ENCODE measurements at regions not wholly inside any gene's neighbourhood (a gene's known extent, or its start where the extent isn't known, plus 50 kb on each side); places are given as distances from the start of the nearest gene placed in this dataset.
"Not testable (repeated sequence)": the region's sequence is repeated elsewhere in the genome, so short reads cannot be mapped to it uniquely, and the experiment has no call there.

DNA sequence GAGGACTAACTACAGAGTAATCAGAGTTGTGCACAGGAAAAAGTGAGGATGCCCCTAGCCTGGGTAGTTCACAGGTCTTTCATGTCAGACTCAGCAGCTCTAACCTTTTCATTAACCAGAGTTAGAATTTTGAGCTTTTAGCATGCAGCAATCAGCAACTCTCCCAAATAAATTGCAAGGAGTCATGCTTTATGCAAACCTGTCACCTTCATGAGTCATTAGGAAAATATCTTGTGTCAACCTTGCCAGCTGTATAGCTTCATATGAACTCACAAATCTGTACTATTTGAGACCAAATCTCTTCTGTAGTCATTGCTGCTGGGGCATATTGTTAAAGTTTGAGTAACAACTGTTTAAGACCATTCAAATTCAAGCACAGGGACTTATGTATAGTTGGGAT is 382.3 kb upstream of the NT5C1B start:
- no peaks in the 10 kb centered on the region for H3K36me3 ChIP-seq (ENCODE audit: control insufficient read depth in 5 of 5, insufficient read depth in 5 of 5, low read length in 5 of 5)
- H3K27me3 ChIP-seq (ENCODE audit: control insufficient read depth in 5 of 5, insufficient read depth in 4 of 5, low read length in 5 of 5): no peaks in the 10 kb centered on the region
- H3K4me1 ChIP-seq (ENCODE audit: control insufficient read depth in 5 of 5, insufficient read depth in 5 of 5, low read length in 5 of 5): peaks cover 0 to 11% (median 10%) of the 10 kb centered on the region in 5 donors
- H3K4me3 ChIP-seq (ENCODE audit: low read depth in 1 of 5, low read length in 5 of 5): no peak overlapping the region
- H3K9me3 ChIP-seq (ENCODE audit: control insufficient read depth in 5 of 5, low read length in 5 of 5): no peaks in the 10 kb centered on the region
- no peak overlapping the region for H3K27ac ChIP-seq (ENCODE audit: low read depth, low read length)
- no peak overlapping the region for H3K9ac ChIP-seq (ENCODE audit: low read length in 5 of 5)

- Histone ChIP-seq H3K4me1 (ENCODE audit: control insufficient read depth in 5 of 5, insufficient read depth in 5 of 5, low read length in 5 of 5) (peaks cover 0 to 6% (median 5%) of the 10 kb centered on the region in 5 donors), H3K9ac (ENCODE audit: low read length in 5 of 5) (no peak overlapping the region), H3K36me3 (ENCODE audit: control insufficient read depth in 5 of 5, insufficient read depth in 5 of 5, low read length in 5 of 5) (no peaks in the 10 kb centered on the region), H3K9me3 (ENCODE audit: control insufficient read depth in 5 of 5, low read length in 5 of 5) (no peaks in the 10 kb centered on the region), H3K27ac (ENCODE audit: low read depth, low read length) (no peak overlapping the region), H3K27me3 (ENCODE audit: control insufficient read depth in 5 of 5, insufficient read depth in 4 of 5, low read length in 5 of 5) (no peaks in the 10 kb centered on the region), H3K4me3 (ENCODE audit: low read depth in 1 of 5, low read length in 5 of 5) (no peak overlapping the region)
Measured at GRCh38 chr2:18971069-18971378, 381.7 kb upstream of the NT5C1B start.

DNA sequence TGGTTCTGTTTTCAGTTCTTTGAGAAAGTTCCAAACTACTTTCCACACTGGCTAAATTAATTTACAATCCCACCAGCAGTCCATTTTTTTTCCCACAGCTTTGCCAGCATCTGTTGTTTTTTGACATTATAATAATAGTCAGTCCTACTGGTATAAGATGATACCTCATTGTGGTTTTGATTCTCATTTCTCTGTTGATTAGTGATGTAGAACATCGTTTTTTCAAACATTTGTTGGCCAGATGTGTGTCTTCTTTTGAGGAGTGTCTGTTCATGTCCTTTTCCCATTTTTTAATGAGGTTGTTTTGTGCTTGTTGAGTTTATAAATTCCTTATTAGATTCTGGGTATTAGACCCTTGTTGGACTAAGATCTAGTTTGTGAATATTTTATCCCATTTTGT is 376.8 kb upstream of the NT5C1B start:
- Histone ChIP-seq H3K36me3 (ENCODE audit: control insufficient read depth in 5 of 5, insufficient read depth in 5 of 5, low read length in 5 of 5) (no peaks in the 10 kb centered on the region), H3K9me3 (ENCODE audit: control insufficient read depth in 5 of 5, low read length in 5 of 5) (no peaks in the 10 kb centered on the region), H3K27me3 (ENCODE audit: control insufficient read depth in 5 of 5, insufficient read depth in 4 of 5, low read length in 5 of 5) (no peaks in the 10 kb centered on the region), H3K4me3 (ENCODE audit: low read depth in 1 of 5, low read length in 5 of 5) (no peak overlapping the region), H3K27ac (ENCODE audit: low read depth, low read length) (no peak overlapping the region), H3K9ac (ENCODE audit: low read length in 5 of 5) (no peak overlapping the region), H3K4me1 (ENCODE audit: control insufficient read depth in 5 of 5, insufficient read depth in 5 of 5, low read length in 5 of 5) (peaks cover 0 to 11% (median 10%) of the 10 kb centered on the region in 5 donors)

DNA sequence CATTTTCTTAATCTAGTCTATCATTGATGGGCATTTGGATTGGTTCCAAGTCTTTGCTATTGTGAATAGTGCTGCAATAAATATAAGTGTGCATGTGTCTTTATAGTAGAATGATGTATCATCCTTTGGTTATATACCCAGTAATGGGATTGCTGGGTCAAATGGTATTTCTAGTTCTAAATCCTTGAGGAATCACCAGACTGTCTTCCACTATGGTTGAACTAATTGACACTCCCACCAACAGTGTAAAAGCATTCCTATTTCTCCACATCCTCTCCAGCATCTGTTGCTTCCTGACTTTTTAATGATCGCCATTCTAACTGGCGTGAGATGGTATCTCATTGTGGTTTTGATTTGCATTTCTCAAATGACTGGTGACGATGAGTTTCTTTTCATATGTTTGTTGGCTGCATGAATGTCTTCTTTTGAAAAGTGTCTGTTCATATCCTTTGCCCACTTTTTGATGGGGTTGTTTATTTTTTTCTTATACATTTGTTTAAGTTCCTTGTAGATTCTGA is 374.4 kb upstream of the NT5C1B start:
- H3K27ac ChIP-seq (ENCODE audit: low read depth, low read length); H3K36me3 ChIP-seq (ENCODE audit: control insufficient read depth in 5 of 5, insufficient read depth in 5 of 5, low read length in 5 of 5); H3K4me3 ChIP-seq (ENCODE audit: low read depth in 1 of 5, low read length in 5 of 5); H3K9me3 ChIP-seq (ENCODE audit: control insufficient read depth in 5 of 5, low read length in 5 of 5); H3K9ac ChIP-seq (ENCODE audit: low read length in 5 of 5); H3K27me3 ChIP-seq (ENCODE audit: control insufficient read depth in 5 of 5, insufficient read depth in 4 of 5, low read length in 5 of 5): not testable (repeated sequence)
- H3K4me1 ChIP-seq (ENCODE audit: control insufficient read depth in 5 of 5, insufficient read depth in 5 of 5, low read length in 5 of 5): peaks cover 0 to 17% (median 10%) of the 10 kb centered on the region in 5 donors

DNA sequence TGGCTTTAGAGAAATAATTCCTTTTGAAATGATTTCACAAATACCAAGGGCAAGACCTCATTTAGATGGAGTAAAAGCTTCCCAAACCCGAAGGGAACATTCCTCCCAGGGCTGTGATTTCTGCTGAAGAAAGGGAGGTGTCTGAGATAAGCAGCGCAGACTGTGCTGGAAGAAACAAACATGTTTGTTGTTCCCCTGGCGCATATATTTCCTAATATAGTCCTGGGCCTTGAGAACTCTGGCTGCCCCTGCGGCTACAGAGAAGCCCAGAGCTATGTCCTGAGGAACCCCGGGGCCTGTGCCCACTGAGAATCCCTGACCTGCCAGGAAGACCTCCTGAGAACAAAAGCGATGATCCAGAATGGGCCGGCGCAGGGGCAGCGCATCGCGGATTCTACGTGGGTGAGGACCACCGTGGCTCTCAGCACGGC is 372.6 kb upstream of the NT5C1B start:
- H3K4me1 ChIP-seq (ENCODE audit: control insufficient read depth in 5 of 5, insufficient read depth in 5 of 5, low read length in 5 of 5): peaks cover 0 to 25% (median 10%) of the 10 kb centered on the region in 5 donors
- no peak overlapping the region for H3K9ac ChIP-seq (ENCODE audit: low read length in 5 of 5)
- no peak overlapping the region for H3K27ac ChIP-seq (ENCODE audit: low read depth, low read length)
- H3K9me3 ChIP-seq (ENCODE audit: control insufficient read depth in 5 of 5, low read length in 5 of 5): no peaks in the 10 kb centered on the region
- no peaks in the 10 kb centered on the region for H3K27me3 ChIP-seq (ENCODE audit: control insufficient read depth in 5 of 5, insufficient read depth in 4 of 5, low read length in 5 of 5)
- H3K36me3 ChIP-seq (ENCODE audit: control insufficient read depth in 5 of 5, insufficient read depth in 5 of 5, low read length in 5 of 5): no peaks in the 10 kb centered on the region
- H3K4me3 ChIP-seq (ENCODE audit: low read depth in 1 of 5, low read length in 5 of 5): no peak overlapping the region

- Histone ChIP-seq H3K4me1 (ENCODE audit: control insufficient read depth in 5 of 5, insufficient read depth in 5 of 5, low read length in 5 of 5) (peaks cover 0 to 25% (median 10%) of the 10 kb centered on the region in 5 donors), H3K9me3 (ENCODE audit: control insufficient read depth in 5 of 5, low read length in 5 of 5) (no peaks in the 10 kb centered on the region), H3K4me3 (ENCODE audit: low read depth in 1 of 5, low read length in 5 of 5) (no peak overlapping the region), H3K27ac (ENCODE audit: low read depth, low read length) (no peak overlapping the region), H3K36me3 (ENCODE audit: control insufficient read depth in 5 of 5, insufficient read depth in 5 of 5, low read length in 5 of 5) (no peaks in the 10 kb centered on the region), H3K27me3 (ENCODE audit: control insufficient read depth in 5 of 5, insufficient read depth in 4 of 5, low read length in 5 of 5) (no peaks in the 10 kb centered on the region), H3K9ac (ENCODE audit: low read length in 5 of 5) (no peak overlapping the region)
Measured at GRCh38 chr2:18959952-18960717, 370.8 kb upstream of the NT5C1B start.

DNA sequence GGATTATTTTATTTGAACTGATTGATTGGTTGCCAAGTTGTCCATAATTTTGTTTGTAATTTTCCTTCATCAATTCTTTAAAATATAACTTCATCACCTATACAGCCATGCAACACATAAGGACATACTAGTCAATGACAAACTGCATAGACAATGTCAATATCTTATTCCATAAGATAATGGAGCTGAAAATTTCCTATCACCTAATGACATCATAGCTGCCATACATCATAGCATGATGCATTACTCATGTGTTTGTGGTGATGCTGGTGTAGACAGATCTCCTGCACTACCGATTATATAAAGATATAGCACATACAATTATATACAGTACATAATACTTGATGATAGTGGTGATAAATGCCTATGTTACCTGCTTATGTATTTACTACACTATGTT is 369.8 kb upstream of the NT5C1B start:
- no peaks in the 10 kb centered on the region for H3K27me3 ChIP-seq (ENCODE audit: control insufficient read depth in 5 of 5, insufficient read depth in 4 of 5, low read length in 5 of 5)
- no peaks in the 10 kb centered on the region for H3K36me3 ChIP-seq (ENCODE audit: control insufficient read depth in 5 of 5, insufficient read depth in 5 of 5, low read length in 5 of 5)
- H3K27ac ChIP-seq (ENCODE audit: low read depth, low read length): no peak overlapping the region
- H3K4me1 ChIP-seq (ENCODE audit: control insufficient read depth in 5 of 5, insufficient read depth in 5 of 5, low read length in 5 of 5): peaks cover 0 to 25% (median 10%) of the 10 kb centered on the region in 5 donors
- no peaks in the 10 kb centered on the region for H3K9me3 ChIP-seq (ENCODE audit: control insufficient read depth in 5 of 5, low read length in 5 of 5)
- no peak overlapping the region for H3K9ac ChIP-seq (ENCODE audit: low read length in 5 of 5)
- no peak overlapping the region for H3K4me3 ChIP-seq (ENCODE audit: low read depth in 1 of 5, low read length in 5 of 5)

GRCh38 chr2:18957909-18958308 is 368.5 kb upstream of the NT5C1B start:
- Histone ChIP-seq H3K36me3 (ENCODE audit: control insufficient read depth in 5 of 5, insufficient read depth in 5 of 5, low read length in 5 of 5) (no peaks in the 10 kb centered on the region), H3K27ac (ENCODE audit: low read depth, low read length) (no peak overlapping the region), H3K4me3 (ENCODE audit: low read depth in 1 of 5, low read length in 5 of 5) (no peak overlapping the region), H3K9ac (ENCODE audit: low read length in 5 of 5) (peak overlapping the region in 1 of 5 donors; percentile 24), H3K4me1 (ENCODE audit: control insufficient read depth in 5 of 5, insufficient read depth in 5 of 5, low read length in 5 of 5) (peaks cover 0 to 25% (median 10%) of the 10 kb centered on the region in 5 donors), H3K9me3 (ENCODE audit: control insufficient read depth in 5 of 5, low read length in 5 of 5) (no peaks in the 10 kb centered on the region), H3K27me3 (ENCODE audit: control insufficient read depth in 5 of 5, insufficient read depth in 4 of 5, low read length in 5 of 5) (no peaks in the 10 kb centered on the region)

DNA sequence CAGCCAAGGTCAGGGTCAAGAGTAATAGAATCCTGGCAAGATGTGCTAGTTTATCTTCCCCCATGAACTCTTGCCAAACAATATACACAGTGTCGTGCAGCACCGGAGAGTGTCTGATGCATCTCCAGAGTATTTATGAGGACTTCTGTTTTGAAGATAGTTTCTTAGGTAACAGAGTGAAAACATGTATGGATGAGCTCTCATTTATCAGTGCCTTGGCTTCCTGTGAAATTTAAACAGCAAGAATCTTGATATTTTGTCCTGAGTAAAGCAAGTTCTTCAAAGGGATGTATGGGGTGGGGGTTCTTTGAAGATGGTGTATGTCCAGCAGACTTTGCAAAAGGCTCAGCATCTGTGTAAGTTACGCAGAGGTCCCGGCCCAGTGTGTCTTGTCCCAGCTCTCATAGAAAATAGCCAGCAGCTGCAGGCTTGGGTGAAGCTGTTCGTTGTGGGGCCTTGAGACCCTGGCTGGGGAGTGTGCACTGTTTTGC is 361.0 kb upstream of the NT5C1B start:
- H3K27ac ChIP-seq (ENCODE audit: low read depth, low read length): no peak overlapping the region
- no peaks in the 10 kb centered on the region for H3K36me3 ChIP-seq (ENCODE audit: control insufficient read depth in 5 of 5, insufficient read depth in 5 of 5, low read length in 5 of 5)
- H3K27me3 ChIP-seq (ENCODE audit: control insufficient read depth in 5 of 5, insufficient read depth in 4 of 5, low read length in 5 of 5): no peaks in the 10 kb centered on the region

GRCh38 chr2:18949871-18950270 is 360.5 kb upstream of the NT5C1B start:
- Histone ChIP-seq H3K36me3 (ENCODE audit: control insufficient read depth in 5 of 5, insufficient read depth in 5 of 5, low read length in 5 of 5) (no peaks in the 10 kb centered on the region), H3K4me1 (ENCODE audit: control insufficient read depth in 5 of 5, insufficient read depth in 5 of 5, low read length in 5 of 5) (peaks cover 0 to 4% (median 0%) of the 10 kb centered on the region in 5 donors), H3K27ac (ENCODE audit: low read depth, low read length) (no peak overlapping the region), H3K9ac (ENCODE audit: low read length in 5 of 5) (no peak overlapping the region), H3K4me3 (ENCODE audit: low read depth in 1 of 5, low read length in 5 of 5) (no peak overlapping the region), H3K9me3 (ENCODE audit: control insufficient read depth in 5 of 5, low read length in 5 of 5) (no peaks in the 10 kb centered on the region), H3K27me3 (ENCODE audit: control insufficient read depth in 5 of 5, insufficient read depth in 4 of 5, low read length in 5 of 5) (no peaks in the 10 kb centered on the region)

More for the DNA sequence above, 361.0 kb upstream of the NT5C1B start:
- H3K9me3 ChIP-seq (ENCODE audit: control insufficient read depth in 5 of 5, low read length in 5 of 5): no peaks in the 10 kb centered on the region
- peaks cover 0 to 4% (median 0%) of the 10 kb centered on the region in 5 donors for H3K4me1 ChIP-seq (ENCODE audit: control insufficient read depth in 5 of 5, insufficient read depth in 5 of 5, low read length in 5 of 5)
- H3K4me3 ChIP-seq (ENCODE audit: low read depth in 1 of 5, low read length in 5 of 5): no peak overlapping the region
- no peak overlapping the region for H3K9ac ChIP-seq (ENCODE audit: low read length in 5 of 5)

Measured in subcutaneous abdominal adipose tissue (tissue), 5 donors.